DND-41 (cell line): ENCODE measurements at regions not wholly inside any gene's neighbourhood (a gene's known extent, or its start where the extent isn't known, plus 50 kb on each side); places are given as distances from the start of the nearest gene placed in this dataset.

Source experiments
- EZH2 ChIP-seq: IDR thresholded peaks from 3 replicates; pipeline ENCODE4 v1.6.1; 2012; ENCODE audit warnings: borderline replicate concordance, low read depth, mild to moderate bottlenecking, moderate library complexity, low read length, inconsistent platforms; ENCODE audit not compliant: severe bottlenecking
- TF ChIP-seq, protein P1 (sequence below): IDR thresholded peaks from 2 replicates; pipeline ENCODE4 v1.5.1; 2012; ENCODE audit warnings: borderline replicate concordance, low read length, moderate library complexity, mild to moderate bottlenecking; ENCODE audit not compliant: poor library complexity, severe bottlenecking; ENCODE audit errors: extremely low read depth

- TF ChIP-seq, protein P1, sequence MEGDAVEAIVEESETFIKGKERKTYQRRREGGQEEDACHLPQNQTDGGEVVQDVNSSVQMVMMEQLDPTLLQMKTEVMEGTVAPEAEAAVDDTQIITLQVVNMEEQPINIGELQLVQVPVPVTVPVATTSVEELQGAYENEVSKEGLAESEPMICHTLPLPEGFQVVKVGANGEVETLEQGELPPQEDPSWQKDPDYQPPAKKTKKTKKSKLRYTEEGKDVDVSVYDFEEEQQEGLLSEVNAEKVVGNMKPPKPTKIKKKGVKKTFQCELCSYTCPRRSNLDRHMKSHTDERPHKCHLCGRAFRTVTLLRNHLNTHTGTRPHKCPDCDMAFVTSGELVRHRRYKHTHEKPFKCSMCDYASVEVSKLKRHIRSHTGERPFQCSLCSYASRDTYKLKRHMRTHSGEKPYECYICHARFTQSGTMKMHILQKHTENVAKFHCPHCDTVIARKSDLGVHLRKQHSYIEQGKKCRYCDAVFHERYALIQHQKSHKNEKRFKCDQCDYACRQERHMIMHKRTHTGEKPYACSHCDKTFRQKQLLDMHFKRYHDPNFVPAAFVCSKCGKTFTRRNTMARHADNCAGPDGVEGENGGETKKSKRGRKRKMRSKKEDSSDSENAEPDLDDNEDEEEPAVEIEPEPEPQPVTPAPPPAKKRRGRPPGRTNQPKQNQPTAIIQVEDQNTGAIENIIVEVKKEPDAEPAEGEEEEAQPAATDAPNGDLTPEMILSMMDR: no peak
- TF ChIP-seq EZH2: no peak
Observed at GRCh38 chr2:235278771-235279355, 215.0 kb upstream of the AGAP1 start.
